ENCODE measurements at regions not wholly inside any gene's neighbourhood (a gene's known extent, or its start where the extent isn't known, plus 50 kb on each side); places are given as distances from the start of the nearest gene placed in this dataset.
"Not testable (repeated sequence)": the region's sequence is repeated elsewhere in the genome, so short reads cannot be mapped to it uniquely, and the experiment has no call there.

DNA sequence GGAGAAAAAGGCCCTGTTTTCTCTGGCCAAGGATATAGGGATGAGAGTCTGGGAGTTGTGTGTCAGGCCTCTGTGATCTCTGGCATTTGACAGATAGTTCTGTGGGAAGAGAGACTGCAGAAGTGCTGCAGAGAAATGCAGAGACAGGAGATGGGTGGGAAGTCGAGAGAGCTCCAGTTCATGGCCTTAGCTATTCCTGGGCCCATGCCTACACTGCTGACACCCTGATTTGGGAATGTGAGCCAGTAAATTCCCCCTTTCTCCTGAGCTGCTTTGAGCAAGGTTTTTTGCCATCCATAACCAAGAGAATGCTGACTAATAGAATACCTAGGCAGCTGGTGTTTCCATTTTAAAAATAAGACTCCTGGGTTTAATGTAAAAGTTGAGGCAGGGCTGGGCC is 59.3 kb downstream of the EBLN2 start:
- no peak for DNase-seq

DNA sequence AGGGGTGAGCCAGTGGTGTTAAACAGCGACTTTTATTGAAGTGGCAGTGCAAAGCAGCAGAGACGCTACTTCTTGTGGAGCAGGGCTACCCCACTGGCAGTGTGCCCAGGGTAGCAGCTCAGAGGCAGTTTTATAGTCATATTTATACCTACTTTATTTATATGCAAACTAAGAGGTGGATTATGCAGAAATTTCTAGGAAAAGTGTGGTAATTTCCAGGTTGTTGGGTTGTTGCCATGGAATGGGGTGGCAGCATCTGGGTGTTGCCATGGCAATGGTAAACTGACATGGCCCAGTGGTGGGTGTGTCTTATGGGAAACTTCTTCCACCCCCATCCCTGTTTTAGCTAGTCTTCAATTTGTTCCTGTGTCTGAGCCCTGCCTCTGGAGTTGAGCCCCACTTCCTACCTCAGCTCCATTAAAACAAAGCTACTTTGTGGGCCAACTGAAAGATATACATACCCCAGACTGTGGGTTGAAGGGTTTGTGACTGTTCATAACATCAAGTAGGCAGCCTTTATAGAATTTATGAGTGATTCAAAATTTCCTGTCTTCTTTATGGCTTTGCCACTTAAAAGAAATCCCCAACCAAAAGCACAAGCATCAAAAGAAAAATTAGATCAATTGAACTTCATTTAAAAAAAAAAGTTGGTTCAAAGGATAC is 60.3 kb downstream of the EBLN2 start:
- DNase-seq: no peak

DNA sequence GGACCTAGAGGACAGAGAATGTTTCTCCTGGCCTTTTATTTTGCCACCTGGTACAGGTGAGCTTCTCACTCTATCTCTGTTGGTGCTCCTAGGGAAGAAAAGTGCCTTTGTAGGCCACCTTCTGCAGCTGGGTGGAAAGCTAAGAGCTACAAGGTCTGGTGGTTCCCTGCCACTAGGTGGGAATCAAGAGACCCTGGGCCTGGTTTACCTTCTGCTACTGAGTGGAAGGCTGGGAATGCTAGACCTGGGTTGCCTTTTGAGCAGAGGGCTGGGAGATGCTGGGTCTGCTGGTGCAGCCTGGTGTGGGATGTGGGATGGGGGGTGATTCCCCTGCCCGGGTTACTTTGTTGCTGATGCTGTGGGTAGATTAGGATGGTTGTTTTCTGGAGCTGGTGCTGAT is 72.6 kb downstream of the EBLN2 start:
- DNase-seq: no peak

- DNase-seq: no peak
These were observed 75.5 kb downstream of the EBLN2 start for GRCh38 chr3:73136941-73137340.

GRCh38 chr3:73137736-73138403 is 76.4 kb downstream of the EBLN2 start:
- DNase-seq: no peak

DNA sequence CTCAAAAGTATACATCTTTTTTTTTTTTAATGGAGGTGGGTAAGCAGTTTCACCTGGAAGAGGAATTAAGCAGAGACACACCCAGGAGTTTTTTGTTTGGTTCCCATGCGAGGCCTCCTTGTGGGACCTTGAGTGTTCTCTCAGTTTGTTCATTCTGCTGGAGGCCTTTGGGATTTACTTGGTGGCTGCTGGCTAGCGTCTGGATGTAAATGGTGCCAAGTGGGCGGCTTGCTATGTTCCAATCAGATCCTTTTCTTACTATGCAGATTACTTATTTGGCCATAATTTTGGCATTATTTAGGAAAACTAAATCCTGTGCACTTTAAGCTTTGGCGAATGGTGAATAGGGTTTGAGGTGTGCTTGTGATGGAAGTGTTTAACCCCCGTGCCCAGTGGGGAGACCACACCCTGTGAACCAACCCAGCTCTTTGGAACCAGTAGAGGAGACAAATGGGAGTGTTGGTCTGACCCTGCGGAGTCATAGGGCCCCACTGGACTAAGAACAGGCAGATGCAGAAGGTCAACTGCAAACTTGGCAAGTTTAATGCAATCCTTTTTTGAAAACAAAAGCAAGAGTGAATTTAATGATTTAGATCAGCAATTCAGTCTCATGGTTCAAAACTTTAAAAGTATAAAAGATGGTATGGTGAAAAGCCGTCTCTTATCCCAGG is 79.4 kb downstream of the EBLN2 start:
- DNase-seq: no peak

DNA sequence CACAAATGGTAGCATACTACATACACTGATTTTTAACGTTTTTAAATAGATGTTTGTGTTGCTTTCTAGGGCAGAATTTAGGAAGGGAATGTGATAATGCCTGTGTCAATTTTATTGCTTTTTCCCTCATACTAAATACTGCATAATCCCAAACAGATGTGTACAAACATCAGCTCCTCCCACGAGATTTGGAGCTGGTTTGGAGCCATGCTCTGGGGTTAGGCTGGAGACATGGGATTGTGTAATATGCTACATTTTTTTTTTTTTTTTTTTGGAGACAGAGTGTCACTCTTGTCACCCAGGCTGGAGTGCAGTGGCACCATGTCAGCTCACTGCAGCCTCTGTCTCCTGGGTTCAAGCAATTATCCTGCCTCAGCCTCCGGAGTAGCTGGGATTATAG is 80.1 kb downstream of the EBLN2 start:
- DNase-seq: no peak

DNA sequence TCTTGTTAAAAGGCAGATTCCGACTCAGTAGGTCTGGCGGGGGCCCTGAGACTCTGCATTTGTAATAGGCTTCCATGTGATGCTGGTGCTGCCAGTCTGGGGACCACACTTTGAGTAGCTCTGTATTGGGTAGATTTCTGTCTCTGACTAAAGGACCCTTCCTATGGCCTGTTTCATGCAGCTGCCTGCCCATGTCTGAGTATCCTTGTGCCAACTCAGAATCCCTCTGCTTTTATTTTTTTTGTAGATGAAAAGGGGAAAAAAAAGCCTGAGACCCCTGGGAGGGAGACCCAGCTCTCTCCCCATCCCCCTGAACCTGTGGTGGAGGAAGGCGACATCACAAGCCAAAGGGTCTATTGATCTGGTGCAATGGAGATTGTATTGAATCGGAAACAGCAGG is 81.9 kb downstream of the EBLN2 start:
- DNase-seq: no peak

DNA sequence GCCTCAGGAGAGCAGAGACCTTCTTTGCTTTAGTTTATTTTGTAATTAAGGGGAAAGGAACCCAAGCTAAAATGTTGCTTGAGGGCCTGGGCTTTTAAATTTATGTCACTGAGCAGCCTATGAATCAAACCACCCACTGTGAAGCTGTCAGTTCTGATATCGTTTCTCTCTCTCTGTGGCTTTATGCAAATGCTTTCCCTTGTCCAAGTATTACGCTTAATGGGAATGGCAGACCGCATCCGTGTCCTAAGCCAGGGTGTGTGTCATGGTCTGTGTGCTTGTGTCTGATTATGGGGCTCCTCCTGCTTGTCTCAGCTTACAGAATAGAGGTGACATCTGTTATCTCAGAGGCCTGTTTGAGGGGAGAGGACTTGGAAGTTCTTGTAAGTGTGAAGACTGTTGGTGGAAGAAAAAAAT is 82.4 kb downstream of the EBLN2 start:
- peak; percentile 80 for DNase-seq

GRCh38 chr3:73144276-73144675 is 82.8 kb downstream of the EBLN2 start:
- DNase-seq: no peak

DNA sequence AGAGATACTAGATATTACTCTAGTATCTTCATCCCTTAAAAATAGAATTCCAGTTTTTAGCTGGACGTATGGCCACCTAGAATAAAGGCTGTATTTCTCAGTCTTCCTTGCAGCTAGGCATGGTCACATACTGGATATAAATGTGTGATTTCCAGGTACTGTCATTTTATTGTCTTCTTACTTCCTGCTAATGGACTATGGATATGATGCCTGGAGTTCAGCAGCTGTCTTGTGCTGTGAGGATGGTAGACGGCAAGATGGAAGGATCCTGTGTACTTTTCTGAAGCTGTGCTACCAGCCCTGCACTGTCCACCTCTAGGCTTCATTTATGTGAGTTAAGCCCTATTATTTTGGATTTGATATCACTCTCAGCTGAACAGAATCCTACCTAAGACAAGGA is 83.4 kb downstream of the EBLN2 start:
- DNase-seq: no peak

DNA sequence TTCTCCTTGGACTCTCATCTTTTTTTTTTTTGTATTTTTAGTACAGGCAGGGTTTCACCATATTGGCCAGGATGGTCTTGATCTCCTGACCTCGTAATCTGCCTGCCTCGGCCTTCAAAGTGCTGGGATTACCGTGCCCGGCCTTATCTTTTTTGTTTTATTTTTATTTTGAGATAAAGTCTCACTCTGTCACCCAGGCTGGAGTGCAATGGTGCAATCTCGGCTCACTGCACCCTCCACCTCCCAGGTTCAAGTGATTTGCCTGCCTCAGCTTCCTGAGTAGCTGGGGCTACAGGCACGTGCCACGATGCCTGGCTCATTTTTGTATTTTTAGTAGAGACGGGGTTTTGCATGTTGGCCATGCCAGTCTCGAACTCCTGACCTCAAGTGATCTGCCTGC is 86.0 kb downstream of the EBLN2 start:
- DNase-seq: not testable (repeated sequence)

DNA sequence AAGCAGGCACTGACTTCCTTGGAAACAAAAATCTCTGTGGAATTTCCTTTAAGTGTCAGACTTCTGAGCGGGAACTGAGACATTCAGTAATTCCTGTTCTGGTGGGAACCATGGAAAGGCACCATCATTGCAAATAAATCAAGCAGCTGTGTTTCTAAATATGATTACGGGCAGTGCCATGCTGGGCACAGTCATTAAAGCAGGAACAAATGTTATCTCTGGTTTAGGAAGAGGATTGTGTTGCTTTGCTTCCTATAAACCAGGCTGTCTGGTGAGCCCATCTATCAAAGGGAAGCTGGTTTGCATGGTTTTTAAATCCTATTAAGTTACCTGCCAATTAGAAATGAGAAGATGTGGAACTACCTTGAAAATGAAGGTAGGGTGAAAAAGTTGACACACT is 86.7 kb downstream of the EBLN2 start:
- DNase-seq: peak in 1 of 2 experiments; percentile 45

GRCh38 chr3:73148682-73149081 is 87.2 kb downstream of the EBLN2 start:
- no peak for DNase-seq

DNA sequence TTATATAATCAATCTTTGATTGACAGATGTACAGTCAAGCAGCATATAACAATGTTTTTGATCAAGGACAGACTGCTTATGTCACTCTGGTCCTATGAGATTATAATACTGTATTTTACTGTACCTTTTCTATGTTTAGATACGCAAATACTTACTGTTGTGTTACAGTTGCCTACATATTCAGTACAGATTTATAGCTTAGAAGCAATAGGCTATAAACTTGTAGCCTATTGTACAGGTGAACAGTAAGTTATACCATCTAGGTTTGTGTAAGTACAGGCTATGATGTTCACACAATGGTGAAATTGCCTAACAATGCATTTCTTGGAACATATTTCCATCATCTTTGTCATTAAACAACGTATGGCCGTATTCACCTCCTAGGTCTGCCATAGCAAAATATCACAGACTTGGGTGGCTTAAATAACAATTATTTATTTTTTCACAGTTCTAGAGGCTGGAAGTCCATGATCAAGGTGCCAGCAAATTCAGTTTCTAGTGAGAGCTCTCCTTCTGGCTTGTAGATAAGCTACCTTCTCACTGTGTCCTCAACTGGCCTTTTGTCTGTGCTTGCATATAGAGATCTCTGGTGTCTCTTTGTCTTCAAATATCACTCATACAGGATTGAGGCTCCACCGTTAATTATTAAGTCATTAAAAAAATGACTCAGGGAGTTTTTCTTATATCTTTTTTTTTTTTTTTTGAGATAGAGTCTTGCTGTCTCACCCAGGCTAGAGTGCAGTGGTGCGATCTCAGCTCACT is 89.1 kb downstream of the EBLN2 start:
- DNase-seq: no peak

DNA sequence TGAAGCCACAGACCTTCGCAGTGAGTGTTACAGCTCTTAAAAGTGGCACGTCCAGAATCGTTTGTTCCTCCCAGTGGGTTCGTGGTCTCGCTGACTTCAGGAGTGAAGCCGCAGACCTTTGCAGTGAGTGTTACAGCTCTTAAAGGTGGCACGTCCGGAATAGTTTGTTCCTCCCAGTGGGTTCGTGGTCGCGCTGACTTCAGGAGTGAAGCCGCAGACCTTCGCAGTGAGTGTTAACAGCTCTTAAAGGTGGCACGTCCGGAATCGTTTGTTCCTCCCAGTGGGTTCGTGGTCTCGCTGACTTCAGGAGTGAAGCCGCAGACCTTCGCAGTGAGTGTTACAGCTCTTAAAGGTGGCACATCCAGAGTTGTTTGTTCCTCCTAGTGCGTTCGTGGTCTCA is 91.1 kb downstream of the EBLN2 start:
- not testable (repeated sequence) for DNase-seq

- not testable (repeated sequence) for DNase-seq
These were observed 91.6 kb downstream of the EBLN2 start for GRCh38 chr3:73153057-73153456.

- DNase-seq: not testable (repeated sequence)
These were observed 92.8 kb downstream of the EBLN2 start for GRCh38 chr3:73154261-73154660.

GRCh38 chr3:73155441-73155840 is 94.0 kb downstream of the EBLN2 start:
- not testable (repeated sequence) for DNase-seq

DNA sequence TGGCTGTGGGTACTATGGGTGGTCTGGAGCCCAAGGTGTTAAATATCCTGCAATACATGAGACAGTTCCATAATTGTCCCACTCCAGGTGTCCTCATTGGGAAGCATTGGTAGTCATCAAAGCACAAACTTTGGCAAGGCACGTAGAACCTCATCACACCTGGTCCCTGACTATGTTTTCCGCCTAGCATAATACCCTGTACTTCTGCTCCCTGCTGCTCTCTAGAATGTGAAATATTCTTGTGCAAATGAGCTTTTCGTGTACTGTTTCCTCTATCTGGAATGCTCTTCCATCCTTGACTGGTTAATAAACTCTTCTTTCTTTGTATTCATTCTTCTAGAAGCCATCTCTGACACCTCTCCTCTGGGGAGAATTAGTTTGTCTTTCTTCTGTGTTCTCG is 103.2 kb downstream of the EBLN2 start:
- DNase-seq: no peak

- peak in 1 of 2 experiments; percentile 17 for DNase-seq
These were observed 114.2 kb downstream of the EBLN2 start for GRCh38 chr3:73175698-73176097.

DNA sequence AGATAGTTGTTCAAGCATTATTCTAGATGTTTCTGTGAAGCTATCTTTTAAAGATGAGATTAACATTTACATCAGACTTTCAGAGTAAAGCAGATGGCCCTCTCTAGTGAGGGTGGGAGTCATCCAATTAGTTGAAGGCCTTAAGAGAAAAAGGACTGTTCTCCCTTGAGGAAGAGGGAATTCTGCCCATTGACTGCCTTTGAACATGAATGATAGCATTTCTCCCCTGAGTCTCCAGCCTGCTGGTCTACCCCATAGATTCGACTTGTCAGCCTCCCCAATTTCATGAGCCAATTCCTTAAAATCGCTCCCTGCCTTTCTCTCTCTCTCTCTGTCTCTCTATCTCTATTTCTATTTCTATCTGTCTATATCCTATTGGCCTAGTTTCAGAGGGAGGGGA is 115.5 kb downstream of the EBLN2 start:
- DNase-seq: no peak

GRCh38 chr3:73177827-73178226 is 116.4 kb downstream of the EBLN2 start:
- DNase-seq: peak in 1 of 2 experiments; percentile 17

All from NCI-H526 (cell line).